ENCODE measurements at regions not wholly inside any gene's neighbourhood (a gene's known extent, or its start where the extent isn't known, plus 50 kb on each side); places are given as distances from the start of the nearest gene placed in this dataset.
A peak's percentile ranks its signal among the peaks of the same experiment; 100 is the strongest.

DNA sequence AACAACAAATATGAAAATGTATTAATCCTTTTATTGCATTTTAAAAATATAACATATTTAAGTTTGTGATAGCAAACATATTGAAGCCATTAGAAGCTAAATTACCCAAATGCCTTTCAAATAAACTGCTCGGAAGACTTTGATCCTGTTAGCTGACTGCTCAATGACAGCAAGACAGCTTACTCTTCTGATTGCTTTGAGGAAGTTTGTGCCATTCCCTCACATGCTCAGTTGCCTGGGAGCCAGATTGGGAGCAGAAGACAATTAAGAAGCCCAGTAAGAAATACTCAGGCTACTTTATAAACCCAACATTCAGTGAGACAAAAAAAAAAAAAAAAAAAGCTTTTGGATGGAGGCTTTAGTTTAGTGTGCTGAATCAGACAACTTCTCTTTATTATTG is 407.1 kb upstream of the SOX11 start:
- DNase-seq = no peak
- TF ChIP-seq, protein P1, sequence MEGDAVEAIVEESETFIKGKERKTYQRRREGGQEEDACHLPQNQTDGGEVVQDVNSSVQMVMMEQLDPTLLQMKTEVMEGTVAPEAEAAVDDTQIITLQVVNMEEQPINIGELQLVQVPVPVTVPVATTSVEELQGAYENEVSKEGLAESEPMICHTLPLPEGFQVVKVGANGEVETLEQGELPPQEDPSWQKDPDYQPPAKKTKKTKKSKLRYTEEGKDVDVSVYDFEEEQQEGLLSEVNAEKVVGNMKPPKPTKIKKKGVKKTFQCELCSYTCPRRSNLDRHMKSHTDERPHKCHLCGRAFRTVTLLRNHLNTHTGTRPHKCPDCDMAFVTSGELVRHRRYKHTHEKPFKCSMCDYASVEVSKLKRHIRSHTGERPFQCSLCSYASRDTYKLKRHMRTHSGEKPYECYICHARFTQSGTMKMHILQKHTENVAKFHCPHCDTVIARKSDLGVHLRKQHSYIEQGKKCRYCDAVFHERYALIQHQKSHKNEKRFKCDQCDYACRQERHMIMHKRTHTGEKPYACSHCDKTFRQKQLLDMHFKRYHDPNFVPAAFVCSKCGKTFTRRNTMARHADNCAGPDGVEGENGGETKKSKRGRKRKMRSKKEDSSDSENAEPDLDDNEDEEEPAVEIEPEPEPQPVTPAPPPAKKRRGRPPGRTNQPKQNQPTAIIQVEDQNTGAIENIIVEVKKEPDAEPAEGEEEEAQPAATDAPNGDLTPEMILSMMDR (IDR thresholded peaks at IDR 0.05; ENCODE audit: low read depth, low read length) = no peak
- Histone ChIP-seq H3K4me3 (ENCODE audit: low read depth, low read length) (no peak overlapping the region), H3K27me3 (ENCODE audit: insufficient read depth, low read depth, severe bottlenecking) (no peaks in the 10 kb centered on the region), H3K27ac (no peak overlapping the region), H3K36me3 (no peaks in the 10 kb centered on the region), H3K9me3 (ENCODE audit: severe bottlenecking) (no peaks in the 10 kb centered on the region)

DNA sequence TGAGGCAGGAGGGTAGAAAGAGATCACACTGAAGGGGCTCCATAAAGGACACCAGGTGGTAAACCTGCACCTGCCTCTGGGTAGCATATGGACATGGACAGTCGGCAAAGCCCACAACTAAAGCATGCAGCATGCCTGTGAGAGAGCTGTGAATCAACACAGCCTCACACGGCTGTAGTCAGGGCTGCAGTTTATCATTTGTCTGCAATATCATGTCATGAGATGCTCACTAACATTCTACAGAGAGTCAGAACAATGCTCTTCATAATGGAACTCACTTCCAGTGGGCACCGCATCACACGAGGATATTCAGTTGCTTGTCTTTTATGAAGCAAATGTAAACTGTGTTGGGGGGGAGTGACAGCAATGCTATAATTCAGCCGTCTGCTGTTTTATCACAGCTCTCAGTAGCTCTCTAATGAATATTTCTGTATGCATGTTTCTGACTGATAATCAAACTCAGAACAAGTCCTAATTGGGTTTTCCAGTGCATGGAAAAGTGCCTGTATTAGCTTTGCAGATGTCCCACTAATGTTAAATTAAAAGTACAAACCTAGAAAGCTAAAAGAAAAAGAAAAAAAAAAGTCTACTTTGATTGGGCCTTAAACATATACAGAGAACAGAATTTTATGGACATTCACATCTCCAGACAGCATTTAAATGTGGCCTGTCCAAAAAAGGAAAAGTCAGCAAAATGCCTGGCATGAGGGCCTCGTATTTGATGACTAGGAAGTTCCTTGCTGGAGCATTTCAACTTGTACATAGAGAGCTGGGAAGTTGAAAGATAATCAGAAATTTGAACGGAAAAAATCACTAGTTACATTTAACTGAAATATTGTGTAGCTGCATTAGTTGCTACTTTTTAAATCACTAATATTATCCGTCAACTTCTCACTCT is 406.1 kb upstream of the SOX11 start:
- Histone ChIP-seq H3K27ac (peak overlapping the region; percentile 48; the same call in 1 of the 2 replicates), H3K9me3 (ENCODE audit: severe bottlenecking) (no peaks in the 10 kb centered on the region), H3K36me3 (no peaks in the 10 kb centered on the region), H3K27me3 (ENCODE audit: insufficient read depth, low read depth, severe bottlenecking) (no peaks in the 10 kb centered on the region), H3K4me3 (ENCODE audit: low read depth, low read length) (peak overlapping the region; percentile 8; the same call in 1 of the 2 replicates)
- DNase-seq = peak; percentile 76
- TF ChIP-seq, protein P1 (IDR thresholded peaks at IDR 0.05; ENCODE audit: low read depth, low read length) = no peak

GRCh38 chr2:5287558-5288334 is 404.4 kb upstream of the SOX11 start:
- no peaks in the 10 kb centered on the region for H3K27me3 ChIP-seq (ENCODE audit: insufficient read depth, low read depth, severe bottlenecking)

DNA sequence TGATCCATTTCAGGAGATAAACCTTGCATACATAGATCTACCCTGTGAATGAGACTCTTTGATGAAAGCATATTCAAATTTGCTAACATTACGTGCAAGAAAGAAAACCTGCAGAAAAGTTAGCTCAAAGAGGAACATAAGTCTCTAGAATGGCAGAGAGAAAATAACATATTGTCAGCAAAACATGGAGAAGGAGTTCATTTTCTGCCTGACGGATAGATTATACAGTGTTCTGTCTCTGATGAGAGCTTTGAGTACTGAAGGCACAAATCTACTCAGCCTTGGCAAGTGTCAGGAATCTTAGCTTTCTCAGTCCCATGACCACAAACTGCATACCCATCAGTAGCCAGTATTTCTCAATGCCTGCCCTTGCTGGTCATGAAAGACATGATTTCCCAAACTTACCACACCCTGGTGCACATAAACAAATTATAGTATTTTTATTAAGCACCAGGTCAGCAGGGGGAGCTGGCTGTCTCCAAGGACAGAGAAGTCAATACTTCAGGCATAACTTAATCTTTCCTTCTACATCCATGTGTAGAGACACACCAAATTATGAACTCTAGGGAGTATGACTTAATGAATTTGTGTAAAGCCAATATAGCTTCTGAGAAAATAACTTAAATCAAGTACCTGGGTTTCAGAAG is 401.2 kb upstream of the SOX11 start:
- Histone ChIP-seq H3K36me3 (no peaks in the 10 kb centered on the region), H3K27ac (peak overlapping the region; percentile 28), H3K9me3 (ENCODE audit: severe bottlenecking) (no peaks in the 10 kb centered on the region), H3K4me3 (ENCODE audit: low read depth, low read length) (no peak overlapping the region), H3K27me3 (ENCODE audit: insufficient read depth, low read depth, severe bottlenecking) (no peaks in the 10 kb centered on the region)
- no peak for DNase-seq
- TF ChIP-seq, protein P1 (IDR thresholded peaks at IDR 0.05; ENCODE audit: low read depth, low read length) = peak; percentile 17; the same call in 1 of the 2 replicates

More at GRCh38 chr2:5287558-5288334, 404.4 kb upstream of the SOX11 start:
- no peak overlapping the region for H3K4me3 ChIP-seq (ENCODE audit: low read depth, low read length)
- H3K27ac ChIP-seq = no peak overlapping the region
- TF ChIP-seq, protein P1 (IDR thresholded peaks at IDR 0.05; ENCODE audit: low read depth, low read length) = no peak
- H3K36me3 ChIP-seq = no peaks in the 10 kb centered on the region
- H3K9me3 ChIP-seq (ENCODE audit: severe bottlenecking) = no peaks in the 10 kb centered on the region
- no peak for DNase-seq

- Histone ChIP-seq H3K4me3 (ENCODE audit: low read depth, low read length) (no peak overlapping the region), H3K9me3 (ENCODE audit: severe bottlenecking) (peaks cover under 1% of the 10 kb centered on the region), H3K36me3 (no peaks in the 10 kb centered on the region), H3K27ac (no peak overlapping the region), H3K27me3 (ENCODE audit: insufficient read depth, low read depth, severe bottlenecking) (no peaks in the 10 kb centered on the region)
- TF ChIP-seq, protein P1 (IDR thresholded peaks at IDR 0.05; ENCODE audit: low read depth, low read length) = no peak
- DNase-seq = no peak
Measured at GRCh38 chr2:5304640-5305039, 387.5 kb upstream of the SOX11 start.

Data from WERI-Rb-1 (cell line).